ENCODE measurements at regions not wholly inside any gene's neighbourhood (a gene's known extent, or its start where the extent isn't known, plus 50 kb on each side); places are given as distances from the start of the nearest gene placed in this dataset.

DNA sequence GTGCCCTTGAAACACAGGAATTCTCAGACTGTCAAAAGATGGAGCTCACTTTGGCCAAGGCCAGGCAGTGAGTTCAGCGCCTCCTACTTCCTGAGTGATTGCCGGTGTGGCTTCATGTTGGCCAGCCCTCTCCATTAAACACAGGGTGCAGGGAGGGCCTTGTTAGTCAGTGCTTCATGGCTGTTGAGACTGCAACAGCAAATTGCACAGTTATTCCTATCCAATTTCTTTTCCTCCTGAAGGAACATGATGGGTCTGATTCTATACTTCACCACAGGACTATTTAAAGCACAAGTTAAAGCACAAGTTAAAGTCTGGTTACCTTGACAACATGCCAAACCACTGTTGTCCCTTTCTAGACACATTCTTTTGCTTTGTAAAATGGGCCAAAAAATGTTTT, 156.6 kb downstream of the SIPA1L2 start:
- Histone ChIP-seq H2AFZ (ENCODE audit: control insufficient read depth, low read length) (no peak overlapping the region), H3K27ac (ENCODE audit: control insufficient read depth, insufficient read depth, low read length) (no peak overlapping the region), H3K4me3 (ENCODE audit: control insufficient read depth in 2 of 3, extremely low read depth in 1 of 3, insufficient read depth in 2 of 3, low read depth in 1 of 3, low read length in 3 of 3) (no peak overlapping the region), H3K4me1 (ENCODE audit: control insufficient read depth, extremely low read depth, insufficient read depth, low read length) (peaks cover 3% of the 10 kb centered on the region), H3K27me3 (ENCODE audit: control insufficient read depth, extremely low read depth, insufficient read depth, low read length) (no peaks in the 10 kb centered on the region), H3K9ac (ENCODE audit: control insufficient read depth, extremely low read depth, insufficient read depth, low read length) (no peak overlapping the region), H3K9me1 (ENCODE audit: control insufficient read depth, extremely low read depth, insufficient read depth, low read length) (no peaks in the 10 kb centered on the region), H4K20me1 (ENCODE audit: control insufficient read depth, extremely low read depth, insufficient read depth, low read length) (no peaks in the 10 kb centered on the region), H3K79me2 (ENCODE audit: control insufficient read depth, insufficient read depth, low read length) (no peaks in the 10 kb centered on the region), H3K4me2 (ENCODE audit: control insufficient read depth, extremely low read depth, insufficient read depth, low read depth, low read length) (no peak overlapping the region), H3K36me3 (ENCODE audit: control insufficient read depth in 2 of 2, extremely low read depth in 1 of 2, insufficient read depth in 2 of 2, low read length in 2 of 2) (no peaks in the 10 kb centered on the region), H3K9me3 (ENCODE audit: control insufficient read depth, low read depth, low read length) (no peaks in the 10 kb centered on the region)
- TF ChIP-seq, protein P1, sequence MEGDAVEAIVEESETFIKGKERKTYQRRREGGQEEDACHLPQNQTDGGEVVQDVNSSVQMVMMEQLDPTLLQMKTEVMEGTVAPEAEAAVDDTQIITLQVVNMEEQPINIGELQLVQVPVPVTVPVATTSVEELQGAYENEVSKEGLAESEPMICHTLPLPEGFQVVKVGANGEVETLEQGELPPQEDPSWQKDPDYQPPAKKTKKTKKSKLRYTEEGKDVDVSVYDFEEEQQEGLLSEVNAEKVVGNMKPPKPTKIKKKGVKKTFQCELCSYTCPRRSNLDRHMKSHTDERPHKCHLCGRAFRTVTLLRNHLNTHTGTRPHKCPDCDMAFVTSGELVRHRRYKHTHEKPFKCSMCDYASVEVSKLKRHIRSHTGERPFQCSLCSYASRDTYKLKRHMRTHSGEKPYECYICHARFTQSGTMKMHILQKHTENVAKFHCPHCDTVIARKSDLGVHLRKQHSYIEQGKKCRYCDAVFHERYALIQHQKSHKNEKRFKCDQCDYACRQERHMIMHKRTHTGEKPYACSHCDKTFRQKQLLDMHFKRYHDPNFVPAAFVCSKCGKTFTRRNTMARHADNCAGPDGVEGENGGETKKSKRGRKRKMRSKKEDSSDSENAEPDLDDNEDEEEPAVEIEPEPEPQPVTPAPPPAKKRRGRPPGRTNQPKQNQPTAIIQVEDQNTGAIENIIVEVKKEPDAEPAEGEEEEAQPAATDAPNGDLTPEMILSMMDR (optimal IDR thresholded peaks at IDR 0.05 in 1 of 3, IDR thresholded peaks at IDR 0.05 in 1 of 3, conservative IDR thresholded peaks at IDR 0.05 in 1 of 3; ENCODE audit: extremely low read depth in 1 of 3, insufficient read depth in 2 of 3, low read length in 3 of 3), result no peak
- no peak for TF ChIP-seq EZH2 (IDR thresholded peaks at IDR 0.05; ENCODE audit: low read length)
- DNase-seq (ENCODE audit: low read depth, low spot score) (no peak), FAIRE-seq (no peak)
- dilution Hi-C loops (cut with MboI; ENCODE audit: extremely low pct_ligation_motif_present, low sequenced_read_pairs), result no loop called here

DNA sequence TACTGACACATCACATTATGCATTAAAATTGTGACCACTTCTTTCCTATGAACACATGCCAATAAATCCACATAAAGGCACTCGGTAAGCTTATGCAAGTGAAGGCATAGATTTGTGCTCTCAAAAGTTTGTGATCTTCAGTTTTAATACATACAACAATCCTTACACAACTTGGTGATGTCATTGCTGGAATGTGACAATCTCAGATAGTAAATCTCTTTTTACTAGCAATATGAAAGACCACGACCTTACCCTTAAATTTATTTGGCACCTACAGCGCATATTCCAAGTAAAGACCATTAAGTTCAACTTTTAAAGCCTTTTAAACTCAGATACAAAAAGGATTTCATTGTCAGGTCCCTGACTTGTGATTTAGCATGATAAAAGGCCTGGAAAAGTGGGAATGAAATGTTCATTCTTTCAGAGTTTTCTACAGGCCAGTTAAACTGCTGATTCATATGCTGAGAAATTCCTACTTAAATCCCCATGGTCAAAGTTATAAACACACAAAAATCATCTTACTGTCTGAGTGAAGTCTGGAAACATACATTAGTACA, 157.4 kb downstream of the SIPA1L2 start:
- FAIRE-seq, result no peak
- H3K4me2 ChIP-seq (ENCODE audit: control insufficient read depth, extremely low read depth, insufficient read depth, low read depth, low read length), result no peak overlapping the region
- no peaks in the 10 kb centered on the region for H3K36me3 ChIP-seq (ENCODE audit: control insufficient read depth in 2 of 2, extremely low read depth in 1 of 2, insufficient read depth in 2 of 2, low read length in 2 of 2)
- H2AFZ ChIP-seq (ENCODE audit: control insufficient read depth, low read length), result no peak overlapping the region
- dilution Hi-C loops (cut with MboI; ENCODE audit: extremely low pct_ligation_motif_present, low sequenced_read_pairs), result no loop called here
- H3K79me2 ChIP-seq (ENCODE audit: control insufficient read depth, insufficient read depth, low read length), result no peaks in the 10 kb centered on the region
- H3K27me3 ChIP-seq (ENCODE audit: control insufficient read depth, extremely low read depth, insufficient read depth, low read length), result no peaks in the 10 kb centered on the region
- no peaks in the 10 kb centered on the region for H3K9me3 ChIP-seq (ENCODE audit: control insufficient read depth, low read depth, low read length)
- no peaks in the 10 kb centered on the region for H3K9me1 ChIP-seq (ENCODE audit: control insufficient read depth, extremely low read depth, insufficient read depth, low read length)
- H3K4me3 ChIP-seq (ENCODE audit: control insufficient read depth in 2 of 3, extremely low read depth in 1 of 3, insufficient read depth in 2 of 3, low read depth in 1 of 3, low read length in 3 of 3), result no peak overlapping the region
- H4K20me1 ChIP-seq (ENCODE audit: control insufficient read depth, extremely low read depth, insufficient read depth, low read length), result no peaks in the 10 kb centered on the region
- peaks cover 3% of the 10 kb centered on the region for H3K4me1 ChIP-seq (ENCODE audit: control insufficient read depth, extremely low read depth, insufficient read depth, low read length)
- DNase-seq (ENCODE audit: low read depth, low spot score), result no peak
- no peak for TF ChIP-seq EZH2 (IDR thresholded peaks at IDR 0.05; ENCODE audit: low read length)
- TF ChIP-seq, protein P1 (optimal IDR thresholded peaks at IDR 0.05 in 1 of 3, IDR thresholded peaks at IDR 0.05 in 1 of 3, conservative IDR thresholded peaks at IDR 0.05 in 1 of 3; ENCODE audit: extremely low read depth in 1 of 3, insufficient read depth in 2 of 3, low read length in 3 of 3), result no peak
- no peak overlapping the region for H3K9ac ChIP-seq (ENCODE audit: control insufficient read depth, extremely low read depth, insufficient read depth, low read length)
- no peak overlapping the region for H3K27ac ChIP-seq (ENCODE audit: control insufficient read depth, insufficient read depth, low read length)

Measured in keratinocyte (primary cell).